Stimulated activated CD4-positive, alpha-beta T cell treated with anti-CD3 and anti-CD28 coated beads, Interleukin-2, amount 100 ng/mL, for 48 hours (primary cell): ENCODE measurements at regions not wholly inside any gene's neighbourhood (a gene's known extent, or its start where the extent isn't known, plus 50 kb on each side); places are given as distances from the start of the nearest gene placed in this dataset.

Experiments
- DNase-seq, 2 donors: peaks; one replicate each; pipeline ENCODE4 v3.0.0-alpha.2; 2020

DNA sequence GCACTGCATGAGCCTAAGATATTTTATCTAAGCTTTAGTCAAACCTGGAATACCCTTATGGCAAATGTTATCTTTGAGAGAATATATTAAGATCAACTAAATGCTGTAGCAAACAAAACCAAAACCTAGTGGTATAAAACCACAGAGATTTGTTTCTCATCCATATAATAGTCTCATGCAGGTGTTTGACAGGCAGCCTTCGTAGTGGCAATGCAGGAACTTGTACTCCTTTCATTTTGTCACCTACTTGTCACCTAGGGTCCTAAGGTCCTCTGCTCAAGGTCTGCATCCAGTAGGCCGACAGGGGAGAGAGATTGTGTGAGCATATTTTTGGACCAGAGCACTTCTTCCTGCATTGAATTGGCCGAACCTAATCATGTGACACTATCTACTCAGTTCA, 352.6 kb downstream of the GPR37 start:
- no peak for DNase-seq

DNA sequence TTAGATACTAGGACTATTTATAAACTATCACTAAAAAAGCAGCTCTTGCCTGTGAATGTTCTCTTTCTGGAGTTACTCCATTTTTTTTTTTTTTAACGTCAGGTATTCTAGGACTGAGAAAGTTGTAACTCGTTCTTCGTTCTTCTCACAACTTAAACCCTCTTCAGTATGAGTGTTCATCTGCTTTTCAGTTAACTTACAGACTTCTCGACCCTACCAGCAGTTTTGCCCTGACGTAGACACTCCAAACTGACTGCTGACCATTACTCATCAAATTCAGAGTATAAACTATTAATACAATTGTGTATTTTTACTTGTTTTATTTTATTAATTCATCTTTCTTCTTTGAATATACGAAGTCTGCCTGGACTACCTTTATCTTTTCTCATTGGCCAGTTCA, 353.1 kb downstream of the GPR37 start:
- DNase-seq = no peak

DNA sequence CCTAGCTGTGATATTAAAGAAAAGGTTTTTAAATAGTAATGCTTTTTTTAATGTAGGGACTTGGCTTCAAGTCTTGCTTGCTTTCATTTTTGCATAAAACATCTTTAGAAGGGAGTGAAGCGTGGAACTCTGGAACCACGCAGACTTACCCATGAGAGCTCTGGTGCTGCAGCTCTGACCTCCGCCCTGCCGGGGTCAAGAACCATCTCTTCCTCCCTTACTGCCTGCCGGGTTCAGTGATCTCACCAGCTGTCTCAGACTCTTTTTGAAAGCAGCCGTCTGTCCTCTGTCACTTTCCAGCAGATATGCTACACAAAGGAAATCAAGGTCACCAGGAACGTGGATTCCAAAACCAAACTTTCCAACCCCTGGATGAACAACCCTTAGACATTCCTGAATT, 353.8 kb downstream of the GPR37 start:
- no peak for DNase-seq

DNA sequence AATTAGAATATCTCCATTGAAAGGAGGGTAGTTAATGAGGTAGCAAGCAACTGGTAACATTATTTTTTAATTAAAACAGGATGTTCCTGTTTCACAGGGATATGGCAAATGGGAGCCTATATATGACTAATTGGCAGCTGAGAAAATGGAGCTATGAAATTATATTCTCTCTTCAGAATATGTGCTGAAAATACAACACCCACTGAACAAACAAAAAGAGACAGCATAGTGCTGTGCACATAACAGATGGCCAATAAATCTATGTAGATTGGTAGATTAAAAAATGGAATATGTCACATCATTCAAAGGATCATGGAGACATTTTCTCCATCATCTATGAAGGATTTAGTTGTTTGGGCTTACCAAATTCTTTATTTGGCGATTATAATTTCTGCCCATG, 362.0 kb downstream of the GPR37 start:
- DNase-seq = no peak

DNA sequence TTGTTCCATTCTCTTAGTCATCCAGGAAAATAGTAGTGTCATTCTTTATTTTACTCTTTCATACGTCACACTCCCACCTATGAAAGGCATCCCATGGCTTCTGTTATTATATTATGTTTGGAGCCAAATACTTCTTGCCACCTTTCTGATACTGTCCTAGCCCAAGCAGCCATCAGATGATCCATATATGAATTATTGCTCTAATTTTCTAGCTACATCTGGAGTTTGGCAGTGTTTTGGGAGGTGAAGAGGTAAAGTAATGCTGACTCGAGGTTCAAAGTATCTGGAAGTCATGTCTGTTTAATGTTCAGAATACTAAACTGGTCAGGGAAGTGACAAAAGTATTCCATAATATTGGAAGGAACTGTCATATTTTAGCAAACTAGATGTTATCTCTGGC, 362.5 kb downstream of the GPR37 start:
- DNase-seq = no peak

DNA sequence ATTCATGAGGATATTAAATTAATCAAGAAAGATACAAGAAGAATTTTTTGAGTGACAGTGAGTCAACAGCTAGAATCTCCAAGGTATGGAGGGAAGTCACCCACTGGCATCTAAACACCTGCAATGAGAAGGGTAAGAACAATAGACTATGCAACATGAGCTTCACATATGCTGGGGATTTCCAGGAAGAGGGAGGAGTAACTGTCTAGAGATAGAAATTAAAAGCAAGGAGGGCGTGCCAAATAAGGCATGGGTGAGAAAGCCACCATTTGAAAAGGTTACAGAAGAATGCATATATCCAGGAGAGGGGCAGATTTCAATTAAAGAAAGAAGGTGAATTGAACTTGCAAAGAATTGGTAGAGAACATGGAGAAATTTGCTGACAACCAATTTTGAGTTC, 365.7 kb downstream of the GPR37 start:
- DNase-seq = no peak

DNA sequence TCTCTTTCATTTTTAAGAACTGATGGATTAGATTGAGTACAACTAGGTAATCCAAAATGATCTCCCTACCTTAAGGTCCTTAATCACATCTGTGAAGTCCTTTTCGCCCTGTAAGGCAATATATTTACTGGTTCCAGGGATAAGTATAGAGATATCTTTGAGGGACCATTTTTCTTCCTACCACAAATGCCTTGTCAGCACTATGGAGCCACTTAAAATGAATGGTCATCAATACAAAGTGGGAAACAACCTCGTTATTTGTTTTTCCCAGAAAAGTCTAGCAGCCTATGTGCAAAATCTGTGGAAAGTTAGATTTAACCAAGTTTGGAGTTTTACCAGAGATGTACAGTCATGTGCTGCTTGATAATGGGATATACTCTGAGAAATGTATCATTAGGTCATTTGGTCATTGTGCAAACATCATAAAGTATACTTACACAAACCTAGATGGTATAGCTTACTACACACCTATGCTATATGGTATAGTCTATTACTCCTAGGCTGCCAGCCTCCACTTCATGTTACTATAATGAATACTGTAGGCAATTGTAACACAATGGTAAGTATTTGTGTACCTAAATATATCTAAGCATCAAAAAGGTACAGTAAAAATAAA, 366.2 kb upstream of the TMEM229A start:
- no peak for DNase-seq

DNA sequence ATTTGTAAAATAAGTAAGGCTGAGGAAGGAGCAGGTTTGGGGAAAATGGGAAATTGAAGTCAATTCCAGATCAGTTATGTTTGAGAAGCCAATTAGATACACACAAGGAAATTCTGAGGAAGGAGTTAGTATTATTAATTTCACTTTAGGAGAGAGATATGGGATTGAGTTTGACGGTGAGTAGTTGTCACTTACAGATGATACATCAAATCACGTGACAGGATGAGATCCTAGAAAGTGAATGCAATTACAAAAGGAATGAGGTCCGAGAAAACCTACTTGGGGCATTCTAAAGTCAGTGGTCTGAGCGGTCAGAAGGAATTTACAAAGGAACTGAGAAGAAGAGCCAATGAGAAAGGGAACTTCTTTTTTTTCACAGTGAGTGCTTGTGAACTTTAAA, 364.3 kb upstream of the TMEM229A start:
- DNase-seq = no peak

DNA sequence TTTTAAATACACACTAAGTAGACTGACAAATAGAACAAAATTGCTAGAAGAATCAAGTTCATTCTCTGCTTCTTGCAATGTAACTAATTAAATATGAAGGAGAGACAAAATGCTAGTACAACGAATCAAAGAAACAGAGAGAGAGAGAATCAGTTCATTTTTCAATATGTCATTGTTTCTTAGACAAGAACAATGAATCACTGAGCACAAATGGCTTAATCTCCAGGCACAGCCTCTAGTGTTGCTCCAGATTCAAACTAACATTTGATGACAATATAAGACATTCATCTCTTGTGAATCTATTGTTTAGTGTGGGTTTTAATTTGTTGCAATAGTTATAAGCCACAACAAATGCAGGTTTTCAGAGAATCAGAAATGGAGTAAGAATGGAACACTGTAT, 357.4 kb upstream of the TMEM229A start:
- DNase-seq = no peak

DNA sequence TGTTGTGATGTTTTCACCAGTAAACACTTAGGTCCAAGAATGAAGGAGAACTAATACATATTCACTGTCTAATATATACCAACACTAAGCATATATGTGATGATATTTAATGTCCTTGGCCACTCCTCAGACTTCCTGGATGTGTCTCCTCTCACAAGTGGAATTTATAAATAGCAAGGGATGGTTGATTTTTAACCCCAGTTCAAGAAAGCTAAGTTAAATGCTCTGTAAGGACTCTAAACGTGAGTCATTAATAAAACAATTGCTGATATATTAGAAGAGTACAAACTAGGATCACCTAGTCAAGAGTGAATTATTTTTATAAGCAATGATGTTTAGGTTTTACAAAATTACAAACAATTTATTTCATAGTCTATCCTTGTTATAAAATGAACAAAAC, 355.9 kb upstream of the TMEM229A start:
- DNase-seq = no peak

DNA sequence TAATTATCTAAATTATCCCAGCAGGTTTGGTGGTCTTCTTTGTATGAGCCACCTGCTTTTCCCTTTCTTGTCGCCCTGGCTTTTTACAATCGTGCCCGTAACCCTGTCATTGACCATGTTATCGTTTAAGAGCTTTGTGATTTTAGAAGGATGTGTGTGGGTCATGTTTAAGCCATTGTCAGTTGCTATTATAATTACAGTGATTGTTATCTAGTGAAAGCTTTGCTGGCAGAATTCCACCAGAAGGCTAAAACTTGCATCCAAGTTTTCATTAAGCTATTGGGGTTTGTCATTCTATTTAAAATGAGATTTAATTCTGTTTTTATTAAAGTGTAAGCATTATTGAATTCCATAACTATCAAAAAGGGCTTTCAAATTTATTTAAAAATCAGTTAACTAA, 354.2 kb upstream of the TMEM229A start:
- DNase-seq = no peak

DNA sequence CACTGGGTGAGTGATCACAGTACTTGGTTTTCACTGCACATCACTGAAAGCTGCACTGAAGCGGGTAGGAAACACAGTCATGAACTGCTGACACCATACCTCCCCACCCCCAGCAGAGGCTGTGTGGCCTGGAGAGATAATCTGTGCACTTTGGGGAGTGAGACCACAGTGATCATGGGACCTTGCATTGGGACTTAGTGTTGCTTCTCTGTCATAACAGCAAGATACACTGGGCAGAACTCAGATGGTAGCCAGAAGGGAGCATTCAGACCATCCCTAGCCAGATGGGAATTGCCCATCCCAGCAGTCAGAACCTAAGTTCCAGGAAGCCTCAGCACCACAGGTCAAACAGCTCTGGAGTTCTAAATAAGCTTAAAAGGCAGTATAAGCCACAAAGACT, 346.4 kb upstream of the TMEM229A start:
- DNase-seq = no peak

DNA sequence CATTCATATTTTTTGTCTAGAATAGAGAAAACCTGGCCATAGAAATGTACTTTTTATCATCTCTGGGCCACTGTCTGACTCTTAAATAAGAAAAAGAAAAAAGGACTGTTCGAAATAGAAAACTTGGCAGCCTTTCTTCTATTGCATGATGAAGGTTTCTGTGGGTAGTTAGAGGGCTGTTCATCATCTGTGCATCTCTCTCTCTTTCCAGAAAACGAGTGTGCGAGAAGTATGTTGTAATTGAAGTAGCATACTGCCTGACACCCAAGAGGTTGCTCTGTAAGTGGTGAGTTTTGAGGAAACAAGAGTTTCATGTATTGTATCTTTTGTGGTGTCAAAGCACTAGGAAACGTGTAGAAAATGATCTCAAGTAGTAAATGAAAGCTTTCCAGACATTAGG, 343.2 kb upstream of the TMEM229A start:
- DNase-seq = no peak

DNA sequence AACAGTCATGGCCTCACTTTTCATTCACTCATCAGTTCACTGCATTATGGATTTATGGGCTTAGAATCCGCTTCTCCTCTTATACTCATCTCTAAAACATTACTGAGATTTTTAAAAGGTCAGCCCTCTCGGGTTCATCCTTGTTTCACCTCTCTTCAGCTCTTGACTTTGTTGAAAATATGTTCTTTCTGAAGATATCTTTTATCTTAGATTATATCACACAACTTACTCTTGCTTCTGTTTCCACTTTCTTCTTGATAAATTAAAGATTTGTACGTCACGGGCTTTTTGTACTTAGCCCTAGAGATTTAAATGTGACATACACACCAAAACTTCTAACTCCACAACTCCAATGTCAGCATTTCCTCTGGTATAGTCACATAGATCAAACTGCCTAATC, 342.5 kb upstream of the TMEM229A start:
- DNase-seq = no peak

DNA sequence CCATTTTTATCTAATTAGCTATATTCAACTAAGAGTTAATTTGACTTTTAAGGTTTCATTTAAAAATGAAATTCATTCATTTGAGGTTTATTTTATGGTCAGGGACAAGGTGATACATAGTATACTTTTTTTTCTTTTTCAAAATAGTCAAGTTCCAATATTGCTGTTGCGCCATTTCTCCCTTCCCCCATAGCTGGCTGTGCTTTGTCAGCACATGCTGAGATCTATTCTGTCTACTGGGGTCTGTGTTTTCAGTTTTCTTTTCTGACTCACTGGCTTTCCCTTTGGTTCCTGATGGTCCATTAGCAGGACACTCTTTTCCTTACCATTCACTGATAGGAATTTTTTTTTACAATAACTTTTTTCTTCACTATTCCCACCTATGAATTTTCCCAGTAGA, 336.4 kb upstream of the TMEM229A start:
- no peak for DNase-seq

DNA sequence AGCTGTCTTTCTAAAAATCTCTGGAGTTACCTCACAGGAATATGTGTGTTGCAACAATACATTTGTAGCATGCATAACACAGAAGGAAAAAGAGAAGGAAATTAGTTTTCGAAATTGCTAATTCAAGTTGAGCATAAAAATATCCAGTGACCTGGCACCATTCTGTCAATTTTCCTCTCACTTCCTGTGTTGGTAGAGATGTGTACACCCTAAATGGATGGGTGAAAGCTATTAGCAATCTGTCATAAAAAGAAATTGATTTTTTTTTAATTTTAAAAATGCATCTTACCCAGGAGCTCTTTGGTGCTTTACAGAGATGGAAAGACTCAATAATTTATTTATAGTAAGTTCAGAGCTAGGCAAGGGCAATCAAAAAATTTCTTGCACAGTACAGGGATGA, 333.3 kb upstream of the TMEM229A start:
- no peak for DNase-seq

DNA sequence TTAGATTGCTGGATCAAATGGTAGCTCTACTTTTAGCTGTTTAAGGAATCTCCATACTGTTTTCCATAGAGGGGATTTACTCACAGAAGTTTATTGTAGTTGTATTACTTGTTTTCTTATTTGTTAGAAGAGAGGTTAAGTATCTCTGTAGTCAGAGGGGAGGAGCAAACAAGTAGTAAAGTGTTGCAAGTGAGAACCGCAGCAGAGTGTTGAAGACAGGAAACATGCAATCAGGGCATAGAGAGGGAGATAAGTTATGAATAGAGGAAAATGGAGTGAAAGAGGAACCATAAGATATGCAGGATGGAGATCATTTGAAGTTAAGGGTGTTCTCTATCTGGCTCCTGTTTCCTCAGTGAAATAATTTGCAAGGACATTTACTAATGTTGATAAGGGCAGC, 331.4 kb upstream of the TMEM229A start:
- DNase-seq = no peak

DNA sequence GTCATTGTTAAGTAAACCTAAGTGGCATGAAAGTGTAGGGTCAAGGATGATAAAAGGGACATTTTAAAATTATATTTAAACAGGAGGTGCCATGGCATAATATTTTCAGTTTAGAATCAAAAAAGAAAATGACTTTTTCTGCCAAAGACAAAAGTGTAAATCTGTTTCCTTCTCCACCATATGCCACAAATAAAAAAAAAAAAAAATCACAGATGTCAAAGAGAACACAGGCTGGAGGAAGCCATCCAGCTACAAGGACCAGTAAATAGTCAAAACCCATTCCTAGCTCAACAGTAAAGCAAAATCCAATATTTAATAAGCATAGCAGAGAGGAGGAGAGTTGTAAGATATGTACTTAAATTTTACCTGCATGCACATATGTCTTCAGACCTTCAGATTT, 321.3 kb upstream of the TMEM229A start:
- no peak for DNase-seq

DNA sequence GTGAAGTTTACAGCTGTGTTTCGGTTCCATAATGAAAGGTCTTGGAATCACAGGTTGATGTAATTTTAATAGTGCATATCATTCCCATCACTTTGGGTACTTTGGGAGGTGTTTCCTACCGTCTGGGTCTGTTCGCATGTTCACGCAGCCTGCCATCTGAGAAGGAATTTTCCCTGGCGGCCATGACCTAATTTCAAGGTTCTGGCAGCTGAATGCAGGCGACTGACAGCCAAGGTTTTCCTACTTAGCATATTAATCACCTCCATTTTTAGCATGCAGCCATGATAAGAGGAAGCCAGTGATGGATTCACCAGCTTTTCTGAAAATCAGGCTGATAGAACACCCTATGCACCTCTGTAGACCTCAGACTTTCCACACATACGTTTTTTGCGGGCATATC, 319.1 kb upstream of the TMEM229A start:
- no peak for DNase-seq

DNA sequence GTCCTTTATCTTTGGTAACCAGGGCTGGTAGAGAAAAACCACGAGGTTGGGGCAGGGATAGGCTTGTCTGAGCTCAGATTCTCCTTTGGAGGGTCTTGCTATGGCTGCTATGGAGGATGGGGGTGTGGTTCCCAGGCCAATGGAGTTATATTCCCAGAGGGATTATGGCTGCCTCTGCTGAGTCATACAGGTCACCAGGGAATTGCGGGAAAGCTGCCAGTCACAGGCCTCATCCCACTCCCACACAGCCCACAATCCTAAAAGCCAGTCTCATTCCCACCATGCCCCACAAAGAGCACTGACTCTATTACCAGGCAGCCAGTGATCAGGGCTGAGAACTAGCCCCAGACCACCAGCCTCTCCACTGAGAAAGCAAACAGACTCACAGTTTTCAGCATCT, 316.6 kb upstream of the TMEM229A start:
- DNase-seq = no peak

DNA sequence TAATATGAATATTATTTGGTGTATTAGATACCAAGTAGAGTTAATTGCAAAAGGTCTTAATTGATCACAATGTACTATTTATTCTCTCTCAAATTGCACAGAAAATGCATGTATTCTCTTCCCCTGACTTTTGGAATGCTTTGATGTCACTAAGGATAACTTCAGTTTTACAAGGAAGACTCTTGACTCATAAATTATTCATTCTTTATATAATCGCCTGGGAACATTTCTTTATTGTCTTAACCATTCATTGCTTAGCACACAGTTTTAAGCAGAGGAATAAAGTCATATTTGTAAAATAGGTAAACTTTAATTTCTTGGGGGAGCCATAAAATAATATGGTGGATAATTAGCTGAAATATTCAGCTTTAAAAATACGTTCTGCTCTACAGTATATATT, 306.0 kb upstream of the TMEM229A start:
- no peak for DNase-seq

DNA sequence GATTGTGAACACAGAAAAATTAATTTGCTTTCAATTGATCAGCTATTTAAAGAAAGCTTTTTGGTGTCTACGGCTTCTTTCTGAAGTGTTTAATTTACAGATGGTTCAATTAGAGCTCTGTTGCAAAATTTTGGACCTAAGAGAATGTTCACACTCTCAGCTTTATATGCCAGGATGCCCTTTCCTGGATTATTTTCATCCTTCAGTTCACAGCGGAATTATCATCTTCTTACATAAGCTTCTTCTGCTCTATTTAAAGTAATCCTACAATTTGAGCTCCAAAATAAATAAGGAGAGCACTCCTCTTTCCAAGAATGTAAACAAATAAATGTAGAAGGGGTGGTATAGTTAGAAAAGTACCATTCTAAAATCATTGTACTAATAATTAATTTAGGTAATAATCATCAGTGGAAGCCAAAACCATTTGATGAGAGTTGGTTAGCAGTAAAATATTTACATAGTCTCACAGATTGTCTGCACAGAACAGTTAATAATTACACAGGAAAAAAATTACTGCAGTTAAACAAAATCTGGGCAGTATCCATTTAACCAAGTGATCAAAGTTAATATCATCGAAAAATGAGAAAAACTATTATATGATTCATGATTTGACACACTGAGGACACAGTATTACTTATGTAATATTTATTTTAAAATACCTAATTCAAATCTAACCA, 298.0 kb upstream of the TMEM229A start:
- no peak for DNase-seq

DNA sequence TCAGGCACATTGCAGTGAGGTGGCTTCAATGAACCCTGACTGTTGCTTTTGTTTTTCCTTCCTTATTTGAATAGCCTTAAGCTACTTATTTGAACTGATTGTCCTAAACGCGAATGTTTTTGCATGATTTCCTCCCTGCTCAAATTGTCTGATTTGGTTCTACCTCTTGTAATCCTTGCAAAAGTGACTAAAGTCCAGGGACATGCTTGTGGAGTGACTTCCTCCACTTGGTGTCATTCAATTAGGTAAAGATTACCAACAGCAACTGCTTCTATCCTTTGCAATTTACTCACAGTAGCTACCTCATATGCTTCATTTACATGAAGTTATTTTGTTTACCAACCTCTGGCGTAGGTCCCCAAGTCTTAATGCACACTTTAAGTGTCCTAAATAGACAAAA, 295.9 kb upstream of the TMEM229A start:
- DNase-seq = no peak

DNA sequence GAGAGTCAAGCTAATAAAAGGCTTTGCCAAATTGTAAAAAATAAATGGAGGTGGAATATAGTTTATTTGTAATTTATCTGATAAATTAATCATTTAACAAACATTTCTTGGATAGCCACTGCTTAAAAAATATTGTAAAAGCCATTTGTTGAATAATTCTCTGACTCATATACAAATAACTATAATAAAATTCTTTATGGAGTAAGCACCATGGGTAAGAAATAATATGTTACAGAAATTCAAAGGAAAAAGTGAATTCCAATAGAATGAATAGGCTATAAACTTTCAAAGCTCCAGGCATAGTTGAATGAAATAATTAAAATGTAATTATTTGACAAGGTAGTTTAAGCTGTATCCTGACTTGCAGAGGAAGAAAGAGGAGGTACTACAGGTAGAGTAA, 291.4 kb upstream of the TMEM229A start:
- no peak for DNase-seq

DNA sequence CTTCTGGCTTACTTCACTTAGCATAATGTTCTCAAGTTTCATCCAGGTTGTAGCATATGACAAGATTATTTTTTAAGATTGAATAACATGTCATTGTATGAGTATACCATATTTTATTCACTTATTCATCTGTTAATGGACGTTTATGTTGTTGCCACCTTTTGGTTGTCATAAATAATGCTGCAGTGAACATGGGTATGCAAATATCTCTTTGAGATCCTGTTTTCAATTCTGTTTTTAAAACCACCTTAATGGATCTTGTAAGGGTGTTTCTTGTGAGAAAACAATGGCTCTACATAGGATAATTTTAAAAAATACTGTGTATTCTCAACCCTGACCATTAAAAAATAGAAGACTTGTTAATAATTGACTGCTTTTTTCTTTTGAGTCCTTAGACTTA, 290.7 kb upstream of the TMEM229A start:
- DNase-seq = no peak
